22Rv1 (cell line): ENCODE measurements at regions not wholly inside any gene's neighbourhood (a gene's known extent, or its start where the extent isn't known, plus 50 kb on each side); places are given as distances from the start of the nearest gene placed in this dataset.

ENCODE experiments used
- H3K27ac ChIP-seq: fragments of 450-650 bp; 2 replicates; pipeline ENCODE4 v1.5.1; 2017
- CTCF ChIP-seq: fragments of 450-650 bp; IDR thresholded peaks from 2 replicates; pipeline ENCODE4 v1.5.1; 2017; ENCODE audit warnings: mild to moderate bottlenecking
- ZFX ChIP-seq: fragments of 450-650 bp; IDR thresholded peaks from 2 replicates; pipeline ENCODE4 v1.6.1; 2017; ENCODE audit warnings: antibody characterized with exemption, borderline replicate concordance

DNA sequence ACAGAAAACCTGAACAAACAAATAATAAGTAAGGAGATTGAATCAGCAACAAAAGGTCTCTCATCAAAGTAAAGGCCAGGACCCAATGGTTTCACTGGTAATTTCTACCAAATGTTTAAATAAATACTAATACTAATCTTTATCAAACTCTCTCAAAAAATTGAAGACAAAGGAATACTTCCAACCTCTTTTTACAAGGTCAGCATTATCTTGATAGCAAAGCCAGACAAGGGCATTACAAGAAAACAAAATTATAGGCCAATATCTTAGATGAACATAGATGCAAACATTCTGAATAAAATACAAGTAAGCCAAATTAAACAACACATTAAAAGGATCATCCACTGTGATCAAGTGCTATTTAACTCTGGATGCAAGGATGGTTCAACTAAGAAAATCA, 239.8 kb upstream of the TMEM72 start:
- no peak overlapping the region for H3K27ac ChIP-seq
- TF ChIP-seq CTCF (no peak), ZFX (no peak)

DNA sequence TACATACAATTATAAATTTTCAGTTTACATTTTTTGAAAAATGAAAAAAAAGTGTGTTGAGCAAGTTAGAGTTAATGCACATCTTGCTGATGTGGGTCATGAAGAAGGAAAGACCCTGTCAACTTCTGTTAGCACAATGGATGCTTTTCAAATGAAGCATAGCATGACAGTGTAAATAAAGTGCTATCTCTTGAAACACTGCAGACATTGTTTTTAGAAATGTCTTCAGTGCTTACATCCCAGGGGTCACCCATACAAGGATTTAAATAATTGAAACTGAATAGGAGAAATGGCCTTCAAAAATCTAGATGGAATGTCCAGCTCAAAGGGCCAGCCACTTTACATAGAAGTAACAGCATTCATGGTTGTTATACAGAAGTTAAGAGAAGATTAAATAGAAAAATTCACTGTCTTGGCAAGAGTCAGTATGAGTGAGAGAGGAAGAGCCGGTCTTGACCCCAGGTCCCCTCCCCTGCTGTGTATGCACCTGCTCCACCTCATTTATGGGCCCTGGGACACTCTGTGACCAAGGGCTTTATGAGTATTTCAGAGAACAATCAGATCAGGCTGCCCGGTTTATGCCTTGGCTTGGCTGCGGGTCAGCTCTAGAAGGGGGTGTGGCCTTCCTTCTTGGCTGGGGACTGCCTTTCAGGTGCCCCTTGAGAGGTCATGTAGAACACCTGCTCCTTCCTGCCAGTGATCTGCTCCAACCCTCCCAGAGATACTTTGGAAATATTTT, 237.7 kb upstream of the TMEM72 start:
- TF ChIP-seq ZFX = no peak
- TF ChIP-seq CTCF = no peak
- H3K27ac ChIP-seq = no peak overlapping the region

- H3K27ac ChIP-seq = no peak overlapping the region
- no peak for TF ChIP-seq ZFX
- no peak for TF ChIP-seq CTCF
These were observed 236.4 kb upstream of the TMEM72 start for GRCh38 chr10:44674536-44675386.

GRCh38 chr10:44675387-44675874, 235.7 kb upstream of the TMEM72 start:
- TF ChIP-seq ZFX (no peak), CTCF (no peak)
- no peak overlapping the region for H3K27ac ChIP-seq

DNA sequence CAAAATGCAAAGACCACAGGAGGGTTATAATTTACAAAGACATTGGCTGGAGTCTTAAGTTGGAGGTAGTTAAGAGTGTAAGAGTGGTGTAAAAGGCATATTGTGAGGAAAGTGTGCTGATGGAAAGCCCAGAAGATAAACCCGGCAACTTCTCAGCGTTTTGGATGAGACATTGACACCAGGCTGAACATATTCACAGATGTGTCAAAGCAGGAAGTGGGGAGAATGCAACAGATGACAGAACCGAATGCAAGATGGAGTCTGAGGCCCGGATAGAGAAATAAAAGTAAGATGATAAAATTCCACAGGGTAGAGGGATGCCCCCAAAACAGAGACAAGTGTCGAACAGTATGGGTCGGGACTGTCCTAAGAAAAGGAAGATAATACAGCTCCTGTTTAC, 230.4 kb upstream of the TMEM72 start:
- no peak overlapping the region for H3K27ac ChIP-seq
- no peak for TF ChIP-seq ZFX
- TF ChIP-seq CTCF = no peak

GRCh38 chr10:44682507-44682906, 228.6 kb upstream of the TMEM72 start:
- TF ChIP-seq CTCF (no peak), ZFX (no peak)

DNA sequence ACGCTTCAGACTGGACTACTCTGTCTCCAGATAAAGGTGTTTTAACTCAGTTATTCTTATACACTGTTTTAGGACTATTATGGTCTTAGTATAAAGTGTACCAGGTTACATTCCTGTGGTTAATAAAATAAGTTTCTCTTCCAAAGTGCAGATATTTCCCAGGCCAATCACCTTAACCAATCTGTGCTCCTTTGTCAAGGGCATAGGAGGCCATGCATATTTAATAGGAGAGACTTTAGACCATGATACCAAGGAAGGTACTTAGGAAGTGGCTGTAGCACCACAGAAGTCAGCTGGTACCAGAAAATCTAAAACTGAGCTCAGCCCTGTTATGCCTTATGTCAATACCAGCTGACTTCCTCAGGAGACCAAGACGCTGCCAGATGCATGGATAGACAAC, 226.5 kb upstream of the TMEM72 start:
- H3K27ac ChIP-seq = no peak overlapping the region
- TF ChIP-seq ZFX (no peak), CTCF (no peak)

More at GRCh38 chr10:44682507-44682906, 228.6 kb upstream of the TMEM72 start:
- no peak overlapping the region for H3K27ac ChIP-seq
